T-helper 1 cell (primary cell): ENCODE measurements at regions not wholly inside any gene's neighbourhood (a gene's known extent, or its start where the extent isn't known, plus 50 kb on each side); places are given as distances from the start of the nearest gene placed in this dataset.

ENCODE experiments used
- DNase-seq, 5 donors: peaks; one replicate each; pipeline ENCODE4 v3.0.0-alpha.2; 2012 to 2020

GRCh38 chr10:117673230-117674010, 130.9 kb downstream of the EMX2 start:
- no peak for DNase-seq

GRCh38 chr10:117674201-117674600, 131.7 kb downstream of the EMX2 start:
- DNase-seq: no peak

- no peak for DNase-seq
Measured at GRCh38 chr10:117674646-117675045, 132.1 kb downstream of the EMX2 start.

GRCh38 chr10:117675514-117676055, 133.0 kb downstream of the EMX2 start:
- no peak for DNase-seq

- no peak for DNase-seq
Measured at GRCh38 chr10:117677239-117677638, 134.7 kb downstream of the EMX2 start.

- no peak for DNase-seq
Measured at GRCh38 chr10:117677890-117678500, 135.4 kb downstream of the EMX2 start.

- no peak for DNase-seq
Measured at GRCh38 chr10:117680601-117681000, 138.1 kb downstream of the EMX2 start.

GRCh38 chr10:117681104-117681503, 138.6 kb downstream of the EMX2 start:
- DNase-seq: no peak

- no peak for DNase-seq
Measured at GRCh38 chr10:117684046-117684610, 141.6 kb downstream of the EMX2 start.

GRCh38 chr10:117684672-117685211, 142.2 kb downstream of the EMX2 start:
- no peak for DNase-seq

- DNase-seq: no peak
Measured at GRCh38 chr10:117685431-117685830, 142.9 kb downstream of the EMX2 start.

- no peak for DNase-seq
Measured at GRCh38 chr10:117686606-117687005, 144.1 kb downstream of the EMX2 start.

- no peak for DNase-seq
Measured at GRCh38 chr10:117688358-117688757, 145.8 kb downstream of the EMX2 start.

GRCh38 chr10:117689566-117689965, 147.0 kb downstream of the EMX2 start:
- no peak for DNase-seq

- no peak for DNase-seq
Measured at GRCh38 chr10:117690359-117690758, 147.8 kb downstream of the EMX2 start.

- DNase-seq: no peak
Measured at GRCh38 chr10:117694190-117694589, 151.6 kb downstream of the EMX2 start.

GRCh38 chr10:117697402-117697801, 154.9 kb downstream of the EMX2 start:
- DNase-seq: no peak

GRCh38 chr10:117698809-117699208, 156.3 kb downstream of the EMX2 start:
- no peak for DNase-seq

GRCh38 chr10:117699436-117700075, 157.0 kb downstream of the EMX2 start:
- no peak for DNase-seq

GRCh38 chr10:117710181-117710798, 167.7 kb downstream of the EMX2 start:
- no peak for DNase-seq

- no peak for DNase-seq
Measured at GRCh38 chr10:117716889-117717288, 174.3 kb downstream of the EMX2 start.
